HepG2 (cell line): ENCODE measurements at regions not wholly inside any gene's neighbourhood (a gene's known extent, or its start where the extent isn't known, plus 50 kb on each side); places are given as distances from the start of the nearest gene placed in this dataset.

Experiments used
- HINFP ChIP-seq: sonication (generic); formaldehyde crosslinking; IDR thresholded peaks from 2 replicates; pipeline ENCODE4 v1.4.0; 2020; ENCODE audit warnings: low read depth, mild to moderate bottlenecking, missing genetic modification reagents
- TMF1 ChIP-seq: sonication (generic); formaldehyde crosslinking; IDR thresholded peaks from 2 replicates; pipeline ENCODE4 v1.8.1; 2022; ENCODE audit warnings: low read depth, missing genetic modification reagents
- ZNF407 ChIP-seq: sonication (generic); formaldehyde crosslinking; IDR thresholded peaks from one replicate; pipeline ENCODE4 v1.5.1; 2020; ENCODE audit warnings: mild to moderate bottlenecking, missing genetic modification reagents; ENCODE audit errors: not compliant biosample characterization
- ZNF788 ChIP-seq: sonication (generic); formaldehyde crosslinking; IDR thresholded peaks from 2 replicates; pipeline ENCODE4 v1.5.0; 2020; ENCODE audit warnings: mild to moderate bottlenecking, missing genetic modification reagents, borderline replicate concordance

GRCh38 chr10:8424555-8425211 lies 370.2 kb downstream of the GATA3 start (continued):
- TF ChIP-seq ZNF407 (CRISPR knock-in tag) (no peak), TMF1 (no peak), HINFP (CRISPR knock-in tag) (no peak), ZNF788 (CRISPR knock-in tag) (no peak)
